ENCODE measurements at regions not wholly inside any gene's neighbourhood (a gene's known extent, or its start where the extent isn't known, plus 50 kb on each side); places are given as distances from the start of the nearest gene placed in this dataset.
A peak's percentile ranks its signal among the peaks of the same experiment; 100 is the strongest.

DNA sequence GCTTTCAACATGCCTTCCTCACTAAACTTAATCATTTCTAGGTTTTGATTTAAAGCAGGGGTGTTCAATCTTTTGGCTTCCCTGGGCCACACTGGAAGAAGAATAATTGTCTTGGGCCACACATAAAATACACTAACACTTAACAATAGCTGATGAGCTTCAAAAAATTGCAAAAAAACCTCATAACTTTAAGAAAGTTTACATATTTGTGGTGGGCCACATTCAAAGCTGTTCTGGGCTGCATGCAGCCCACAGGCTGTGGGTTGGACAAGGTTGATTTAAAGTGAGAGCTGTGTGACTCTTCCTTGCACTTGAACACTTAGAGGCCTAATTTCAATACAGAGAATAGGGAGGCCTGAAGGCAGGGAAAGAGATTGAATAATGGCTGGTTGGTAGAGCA is 598.3 kb downstream of the EFNA5 start:
- H2AK5ac ChIP-seq (ENCODE audit: low read depth, low read length) = no peak overlapping the region
- H3K79me1 ChIP-seq (ENCODE audit: low read depth in 1 of 2, low read length in 2 of 2) = no peaks in the 10 kb centered on the region
- no peak for TF ChIP-seq BHLHE40 (IDR thresholded peaks at IDR 0.05; ENCODE audit: low read depth, low read length)
- no peak for TF ChIP-seq SMC3 (IDR thresholded peaks at IDR 0.05; ENCODE audit: low read depth, low read length)
- TF ChIP-seq CHD1 (IDR thresholded peaks at IDR 0.05; ENCODE audit: low read depth, low read length) = no peak
- TF ChIP-seq MAZ (IDR thresholded peaks at IDR 0.05; ENCODE audit: borderline replicate concordance, low read depth, low read length) = no peak
- TF ChIP-seq FOS (IDR thresholded peaks at IDR 0.05; ENCODE audit: low read depth, low read length) = no peak
- TF ChIP-seq RFX5 (IDR thresholded peaks at IDR 0.05; ENCODE audit: low read depth, low read length) = no peak
- no peak for TF ChIP-seq CEBPB (IDR thresholded peaks at IDR 0.05; ENCODE audit: low read depth, low read length)
- no peak for TF ChIP-seq NFE2L2 (IDR thresholded peaks at IDR 0.05; ENCODE audit: low read depth, low read length)
- no peak for TF ChIP-seq RCOR1 (IDR thresholded peaks at IDR 0.05; ENCODE audit: insufficient replicate concordance, low read length)
- no peak for TF ChIP-seq MAFK (IDR thresholded peaks at IDR 0.05; ENCODE audit: low read depth, low read length)
- no peak for TF ChIP-seq RAD21 (IDR thresholded peaks at IDR 0.05; ENCODE audit: low read length)
- no peak overlapping the region for H3K27ac ChIP-seq (ENCODE audit: insufficient read depth, low read length)
- H4K91ac ChIP-seq (ENCODE audit: insufficient read depth, low read depth, low read length) = no peak overlapping the region
- no peak overlapping the region for H3K4me2 ChIP-seq (ENCODE audit: low read depth, low read length)
- no peak overlapping the region for H3K14ac ChIP-seq (replicated peaks; ENCODE audit: low read depth, low read length)
- peak; percentile 1 for DNase-seq
- H3K9ac ChIP-seq (ENCODE audit: low read depth, low read length) = no peak overlapping the region
- ChIA-PET POLR2A (ENCODE audit: unreplicated experiment) (interaction anchor here (0.7 kb wide), 1 partner anchor 600 kb away, joined by 3 read pairs; no protein-coding TSS in a partner anchor), CTCF (no interaction called here)
- H2BK20ac ChIP-seq (ENCODE audit: low read depth, low read length) = no peak overlapping the region
- no peaks in the 10 kb centered on the region for H3K36me3 ChIP-seq (ENCODE audit: control insufficient read depth, insufficient read depth, low read length)
- no peak overlapping the region for H3K56ac ChIP-seq (ENCODE audit: extremely low read depth, insufficient read depth, low read length)
- H3K4me1 ChIP-seq (ENCODE audit: control insufficient read depth, insufficient read depth, low read length) = no peaks in the 10 kb centered on the region
- no peaks in the 10 kb centered on the region for H3K27me3 ChIP-seq (ENCODE audit: control insufficient read depth, insufficient read depth, low read length)
- no peak overlapping the region for H4K5ac ChIP-seq (ENCODE audit: low read depth, low read length)
- BruUV-seq (replicated peaks) = no TSS peak
- H2AK9ac ChIP-seq (replicated peaks; ENCODE audit: low read depth, low read length, poor library complexity) = no peak overlapping the region
- H3K9me3 ChIP-seq (ENCODE audit: control insufficient read depth, insufficient read depth, low read length) = peaks cover 3% of the 10 kb centered on the region; the same call in 1 of the 2 replicates
- no peak overlapping the region for H3K18ac ChIP-seq (ENCODE audit: low read depth, low read length)
- H2BK5ac ChIP-seq (ENCODE audit: low read depth, low read length, poor library complexity, severe bottlenecking) = no peak overlapping the region
- no peaks in the 10 kb centered on the region for H3K9me1 ChIP-seq (ENCODE audit: insufficient read depth, low read length)
- H3K4ac ChIP-seq (ENCODE audit: low read depth, low read length) = no peak overlapping the region
- no peaks in the 10 kb centered on the region for H4K20me1 ChIP-seq (ENCODE audit: insufficient read depth, low read length)
- H3K4me3 ChIP-seq (ENCODE audit: insufficient read depth, low read depth, low read length) = no peak overlapping the region
- intact Hi-C loops (cut with micrococcal nuclease) (no loop called here), dilution Hi-C loops (cut with HindIII; ENCODE audit: low sequenced_read_pairs, unreplicated experiment) (no loop called here), in situ Hi-C loops (cut with MboI; ENCODE audit: low sequenced_read_pairs) (no loop called here)
- H4K8ac ChIP-seq (ENCODE audit: low read depth in 2 of 2, low read length in 2 of 2) = no peak overlapping the region
- no peak overlapping the region for H2BK120ac ChIP-seq (ENCODE audit: low read depth, low read length)
- ATAC-seq (ENCODE audit: low read depth) = peak; percentile 64
- H2BK15ac ChIP-seq (ENCODE audit: low read depth, low read length) = no peak overlapping the region
- H3K23ac ChIP-seq (ENCODE audit: low read depth, low read length) = no peak overlapping the region
- H2AFZ ChIP-seq (replicated peaks; ENCODE audit: low read length, poor library complexity) = no peak overlapping the region

All from IMR-90 (cell line).